GM21381 (cell line): ENCODE measurements at regions not wholly inside any gene's neighbourhood (a gene's known extent, or its start where the extent isn't known, plus 50 kb on each side); places are given as distances from the start of the nearest gene placed in this dataset.

Experiments
- ATAC-seq: cut with Tn5 transposase; IDR thresholded peaks from one replicate; pipeline ENCODE4 v1.9.1; 2021; ENCODE audit warnings: mild to moderate bottlenecking, moderate library complexity; ENCODE audit not compliant: unreplicated experiment

DNA sequence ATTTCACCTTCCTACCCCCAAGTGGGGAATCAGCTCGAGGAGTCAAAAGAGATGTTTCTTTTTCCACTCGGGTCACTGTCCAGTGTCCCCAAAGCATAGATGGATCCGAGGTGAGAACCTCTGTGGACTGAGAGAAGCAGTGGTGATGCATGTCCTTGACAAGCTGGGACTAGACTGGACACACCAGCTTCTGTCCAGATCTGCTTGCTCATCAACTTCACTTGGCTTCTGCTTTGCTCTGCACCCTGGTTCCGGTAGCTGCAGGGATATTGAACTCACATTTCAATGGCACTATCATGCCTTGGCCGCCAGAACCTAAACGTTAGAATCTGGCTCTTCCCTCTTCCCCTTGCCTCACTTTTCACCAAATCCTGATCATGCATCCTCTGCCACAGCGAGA lies 50.3 kb upstream of the CXCL12 start:
- no peak for ATAC-seq

DNA sequence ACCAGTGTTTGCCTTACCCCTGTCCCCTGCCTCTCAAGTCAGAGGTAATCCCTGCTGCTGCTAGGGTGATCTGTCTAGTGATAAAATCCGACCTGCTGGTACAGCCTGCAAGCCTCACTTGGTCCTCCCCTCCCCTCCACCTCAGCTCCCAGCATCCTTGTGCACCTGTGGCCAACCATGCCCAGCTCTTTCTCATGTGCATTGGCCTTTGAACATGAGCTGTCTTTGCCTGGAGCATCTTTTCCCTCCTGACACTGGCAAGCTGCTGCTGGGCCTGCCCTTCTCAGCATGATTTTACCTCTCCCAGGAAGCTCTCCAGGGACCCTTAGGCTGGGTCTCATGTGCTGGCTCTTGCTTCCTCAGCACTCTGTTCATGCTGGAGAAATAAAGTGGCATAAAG lies 51.3 kb upstream of the CXCL12 start:
- ATAC-seq = no peak

DNA sequence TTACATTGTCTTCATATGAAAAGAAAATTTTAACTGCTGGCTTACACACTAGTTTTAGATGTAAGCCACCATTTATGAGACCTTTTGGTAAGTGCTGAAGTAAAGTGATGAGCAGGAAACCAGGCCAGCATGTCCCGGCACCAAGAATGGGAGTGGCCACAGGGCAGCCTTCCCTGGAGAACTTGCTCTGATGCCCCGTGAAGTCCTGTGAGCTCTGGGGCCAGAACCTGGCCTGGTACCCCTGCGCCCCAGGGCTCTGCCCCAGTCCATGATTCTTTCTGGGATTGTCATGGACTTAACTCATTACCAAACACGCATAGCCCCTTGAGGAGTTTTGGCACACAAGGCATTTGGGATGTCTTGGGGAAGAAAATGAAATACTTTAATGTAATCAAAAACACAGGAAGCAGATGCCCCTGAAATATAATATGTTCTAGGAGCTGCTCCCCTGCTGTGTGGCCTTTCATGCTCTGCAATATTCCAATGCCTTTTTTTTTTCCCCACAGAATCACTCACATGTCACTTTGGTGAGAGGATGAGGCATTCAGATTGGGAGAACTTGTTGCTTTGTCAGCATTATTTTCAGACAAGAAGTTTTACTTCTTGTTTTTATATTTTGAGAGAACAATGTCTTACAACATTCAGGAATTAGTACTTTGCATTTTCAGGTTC lies 53.1 kb upstream of the CXCL12 start:
- ATAC-seq = no peak

DNA sequence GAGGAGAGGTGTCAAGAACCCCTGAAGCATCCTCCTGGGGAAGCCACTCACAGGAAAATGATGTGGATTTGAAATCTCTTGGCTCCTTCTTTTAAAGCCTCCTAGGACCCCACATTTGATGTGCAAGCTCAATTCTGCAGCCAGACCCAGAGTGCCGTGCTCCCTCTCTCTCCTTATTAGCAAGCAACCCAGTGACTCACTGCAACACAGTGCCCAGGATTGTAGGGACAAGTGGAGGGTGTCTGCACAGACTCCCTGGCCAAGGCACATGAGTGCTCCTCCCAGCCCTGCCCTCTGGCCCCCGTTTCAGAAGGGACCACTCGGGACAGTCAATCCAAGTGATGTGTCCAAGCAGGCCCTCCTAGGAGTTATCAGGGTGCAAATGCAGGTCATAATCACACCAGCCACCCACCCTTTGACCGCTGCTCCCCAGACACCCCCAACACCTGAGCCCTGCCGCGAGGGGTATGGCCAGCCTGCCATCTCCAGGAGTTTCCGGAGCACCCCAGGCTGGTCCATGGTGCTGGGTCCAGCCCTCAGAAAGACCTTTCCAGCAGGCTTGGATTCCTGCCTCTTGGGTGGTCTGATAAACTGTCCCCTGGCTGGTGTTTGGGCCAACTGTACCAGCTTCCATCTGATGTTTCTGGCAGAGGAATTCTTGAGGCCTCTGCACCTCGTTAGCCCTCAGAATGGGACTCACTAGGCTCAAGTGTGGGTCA lies 54.5 kb upstream of the CXCL12 start:
- no peak for ATAC-seq

DNA sequence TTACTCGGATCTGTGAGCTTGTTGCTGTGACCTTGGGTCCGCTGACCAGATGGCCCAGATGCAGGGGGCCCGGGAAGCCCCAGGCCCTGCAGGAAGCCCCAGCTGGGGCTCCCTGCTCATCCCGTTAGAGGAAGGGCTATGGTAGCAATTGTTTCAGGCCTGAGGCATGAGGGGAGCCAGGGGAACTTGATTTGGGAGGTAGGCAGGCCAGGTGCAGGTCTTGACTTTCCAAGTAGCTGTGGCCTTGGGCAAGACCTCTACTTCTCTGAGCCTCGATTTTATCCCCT lies 55.0 kb upstream of the CXCL12 start:
- no peak for ATAC-seq

DNA sequence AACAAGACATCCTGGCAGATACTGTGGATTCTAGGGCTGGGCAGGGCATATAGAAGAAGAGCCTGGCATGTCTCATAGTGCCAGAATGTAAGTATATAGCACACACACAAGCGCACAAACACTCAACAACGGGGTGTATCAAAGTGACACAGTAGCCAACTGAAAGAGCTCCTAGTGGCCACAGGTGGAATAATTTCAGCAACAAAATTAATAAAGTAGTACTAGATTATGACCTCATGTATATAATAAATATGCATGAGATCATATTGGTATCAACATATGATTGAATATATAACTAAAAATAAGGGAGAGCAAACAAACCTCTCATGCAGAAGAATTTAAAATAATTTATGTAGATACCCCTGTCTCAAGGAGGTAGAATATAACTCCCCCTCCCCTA lies 72.4 kb upstream of the CXCL12 start:
- ATAC-seq = no peak

DNA sequence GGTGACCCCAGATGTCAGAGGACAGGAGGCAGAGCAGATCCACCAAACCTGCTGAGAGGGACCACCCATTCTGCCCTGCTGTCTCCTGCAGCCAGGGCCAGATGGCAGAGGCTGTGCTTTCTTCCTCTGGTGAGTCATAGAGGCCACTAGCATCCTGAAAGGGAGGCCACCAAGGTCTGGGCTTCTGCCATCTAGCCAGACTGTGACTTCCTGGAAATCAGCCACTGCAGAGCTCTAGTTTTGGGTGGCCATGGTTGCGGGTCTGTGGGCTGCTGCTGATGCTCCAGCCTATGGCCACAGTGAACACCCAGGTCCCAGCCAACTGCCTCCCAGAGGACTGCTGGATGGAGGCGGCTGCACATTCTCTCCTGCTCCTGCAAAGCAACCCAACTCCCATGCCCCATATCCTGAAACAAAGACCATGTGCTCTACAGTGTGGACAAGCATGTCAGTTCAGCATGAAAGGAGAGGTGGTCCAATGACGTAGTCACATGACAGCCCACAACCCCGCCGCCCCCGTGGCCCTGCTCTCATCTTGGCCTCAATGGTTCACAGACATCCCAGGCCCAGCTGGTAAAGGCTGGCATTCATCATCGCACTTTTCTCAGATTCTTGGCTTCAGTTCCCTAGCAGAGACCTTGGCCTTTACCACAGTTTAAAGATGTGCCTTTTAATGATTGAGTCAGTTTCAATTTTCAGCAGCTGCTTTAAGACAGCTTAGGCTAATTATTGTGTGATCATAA lies 73.9 kb upstream of the CXCL12 start:
- no peak for ATAC-seq

DNA sequence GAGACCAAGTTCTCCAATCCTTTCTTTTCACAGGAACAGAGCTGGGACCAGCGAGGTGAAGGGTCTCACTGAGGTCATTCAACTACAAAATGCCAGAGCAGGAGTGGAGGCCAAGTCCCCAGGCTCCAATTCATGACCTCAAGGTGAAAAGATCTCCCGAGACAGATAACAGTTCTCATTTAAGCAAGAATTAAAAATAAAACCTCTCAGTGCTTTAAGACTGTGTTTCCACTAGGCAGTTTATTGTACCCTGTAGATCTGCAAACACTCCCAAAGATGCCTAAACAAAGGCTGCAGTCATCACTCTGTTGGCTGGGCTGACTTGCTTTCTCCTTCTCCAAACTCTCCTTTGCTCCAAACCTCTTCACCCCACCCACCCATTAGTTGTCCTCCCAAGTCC lies 74.8 kb upstream of the CXCL12 start:
- no peak for ATAC-seq

DNA sequence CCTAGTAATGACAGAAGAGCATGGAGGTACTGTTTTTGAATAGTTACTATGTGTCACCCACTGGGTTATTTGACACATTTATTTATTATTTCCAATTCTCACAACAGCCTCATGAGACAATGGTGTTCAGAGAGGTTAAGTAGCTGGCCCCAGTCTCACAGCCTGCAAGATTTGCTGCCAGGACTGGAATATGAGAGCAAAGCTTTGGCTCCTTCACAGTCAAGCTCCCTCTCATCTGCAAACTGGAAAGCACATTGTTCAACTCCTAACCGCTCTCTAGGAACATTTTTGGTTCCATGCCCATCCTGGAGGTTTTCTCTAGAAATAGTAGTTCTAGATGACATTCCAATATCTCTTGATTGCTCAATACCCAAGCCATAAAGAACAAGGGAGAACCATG lies 75.5 kb upstream of the CXCL12 start:
- no peak for ATAC-seq

DNA sequence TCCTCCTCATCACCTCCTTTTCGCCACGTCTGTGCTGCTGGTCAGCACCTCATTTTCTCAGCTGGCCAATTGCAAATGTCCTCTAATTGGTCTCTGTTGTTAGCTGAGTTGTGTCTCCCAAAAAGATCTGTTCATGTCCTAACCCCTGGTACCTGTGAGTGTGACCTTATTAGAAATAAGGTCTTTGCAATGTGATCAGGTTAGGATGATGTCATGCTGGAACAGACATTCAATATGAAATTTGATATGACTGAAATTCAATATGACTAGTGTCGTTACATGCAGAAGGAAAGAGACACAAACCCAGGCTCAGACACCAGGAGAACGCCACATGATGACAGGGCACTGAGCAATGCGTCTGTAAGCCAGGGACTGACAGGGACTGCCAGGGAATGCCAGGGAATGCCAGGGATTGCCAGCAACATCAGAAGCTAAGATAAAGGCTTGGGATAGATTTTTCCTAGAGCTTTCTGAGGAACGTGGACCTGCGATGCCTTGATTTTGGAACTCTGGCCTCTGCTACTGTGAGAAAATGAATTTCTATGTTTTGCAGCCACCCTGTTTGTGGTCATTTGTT lies 77.5 kb upstream of the CXCL12 start:
- no peak for ATAC-seq

DNA sequence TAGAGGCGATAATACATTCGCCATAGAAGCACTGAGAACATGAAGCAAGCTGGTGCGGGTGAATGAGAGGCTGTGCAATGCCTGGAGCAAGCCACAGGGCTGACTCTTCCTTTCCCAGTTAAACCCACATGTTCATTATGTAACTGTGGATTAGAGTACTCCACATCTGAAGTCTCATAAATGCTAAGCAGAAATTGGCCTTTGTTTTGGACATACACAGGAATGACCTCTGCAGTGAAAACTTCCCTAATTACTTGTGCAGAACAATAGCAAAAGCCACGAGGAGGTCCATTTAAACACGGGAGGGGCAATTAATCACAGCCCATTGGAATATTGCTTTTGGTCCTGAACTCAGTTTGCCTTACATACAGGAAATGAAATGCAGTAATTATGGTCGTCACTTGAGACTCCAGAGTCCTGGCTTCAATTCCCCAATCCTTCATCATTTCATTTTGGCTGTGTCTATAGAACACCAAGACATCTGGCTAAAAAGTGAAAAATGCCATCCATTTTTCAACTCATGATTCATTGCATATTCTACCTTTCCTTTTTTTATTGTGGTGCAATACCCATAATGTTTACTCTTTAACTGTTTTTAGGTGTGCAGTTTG lies 78.7 kb upstream of the CXCL12 start:
- no peak for ATAC-seq

DNA sequence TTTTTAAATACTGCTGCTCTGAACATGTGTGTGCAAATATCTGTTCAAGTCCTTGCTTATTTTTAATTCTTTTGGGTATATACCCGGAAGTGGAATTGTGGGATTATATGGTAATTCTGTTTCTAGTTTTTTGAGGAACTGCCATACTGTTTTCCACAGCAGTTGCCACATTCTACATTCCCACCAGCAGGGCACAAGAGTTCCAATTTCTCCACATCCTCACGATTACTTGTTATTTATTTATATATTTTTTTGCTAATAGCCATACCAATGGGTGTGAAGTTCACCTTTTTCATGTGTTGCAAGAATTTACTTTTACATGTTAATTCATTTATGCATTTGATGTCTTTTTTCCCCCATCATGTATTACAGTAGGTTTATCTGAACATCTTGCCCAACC lies 79.6 kb upstream of the CXCL12 start:
- no peak for ATAC-seq

DNA sequence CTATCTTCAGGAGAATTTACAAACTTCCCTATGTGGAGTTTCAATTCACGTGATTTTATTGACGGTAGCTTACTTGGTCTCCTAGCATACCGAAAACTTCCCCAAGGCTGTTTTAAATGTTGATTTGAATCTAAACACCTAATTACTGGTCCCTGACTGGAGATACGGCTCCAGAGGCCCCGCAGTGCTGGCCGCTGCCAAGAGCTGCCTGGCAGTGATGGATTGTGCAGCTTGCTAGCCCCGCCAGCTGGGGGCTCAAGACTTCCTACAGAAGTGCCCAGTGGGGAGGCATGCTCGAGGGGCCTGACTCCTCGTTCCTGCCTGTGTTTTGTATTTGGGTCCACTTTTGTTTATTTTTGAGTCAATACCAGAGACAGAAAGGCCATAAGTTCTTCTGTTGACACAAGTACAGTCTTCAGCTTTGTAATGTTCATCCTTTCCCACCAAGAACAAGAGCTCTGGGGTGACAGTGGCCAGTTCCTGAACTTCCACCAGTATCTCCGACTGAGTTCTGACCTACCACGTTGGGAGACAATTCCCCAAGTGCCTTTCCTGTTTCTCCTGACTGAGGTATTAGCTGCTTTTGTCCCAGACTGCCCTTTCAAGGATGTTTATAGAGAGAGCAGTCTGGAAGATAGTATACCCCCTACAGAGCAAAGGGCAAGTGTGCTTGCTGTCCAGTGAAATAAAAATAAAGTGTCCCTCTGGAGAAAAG lies 80.7 kb upstream of the CXCL12 start:
- ATAC-seq = no peak

DNA sequence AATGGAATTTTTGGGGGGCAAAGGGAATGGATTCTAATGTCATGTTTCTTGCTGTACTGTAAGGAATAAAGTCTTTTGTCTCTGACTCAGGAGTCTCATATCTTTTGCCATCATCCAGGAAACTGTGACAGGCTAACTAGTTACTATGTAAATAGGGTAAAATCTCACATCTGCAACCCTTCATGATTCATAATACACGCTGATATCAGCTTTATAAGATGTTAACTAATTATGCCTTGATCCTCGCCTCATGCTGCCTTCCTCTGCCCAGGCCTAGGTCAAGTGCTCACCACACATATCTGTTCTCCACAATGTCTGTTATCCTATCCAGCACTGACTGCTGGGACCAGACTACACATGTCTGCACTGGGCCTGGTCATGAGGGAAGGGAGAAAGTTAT lies 81.3 kb upstream of the CXCL12 start:
- ATAC-seq = no peak

DNA sequence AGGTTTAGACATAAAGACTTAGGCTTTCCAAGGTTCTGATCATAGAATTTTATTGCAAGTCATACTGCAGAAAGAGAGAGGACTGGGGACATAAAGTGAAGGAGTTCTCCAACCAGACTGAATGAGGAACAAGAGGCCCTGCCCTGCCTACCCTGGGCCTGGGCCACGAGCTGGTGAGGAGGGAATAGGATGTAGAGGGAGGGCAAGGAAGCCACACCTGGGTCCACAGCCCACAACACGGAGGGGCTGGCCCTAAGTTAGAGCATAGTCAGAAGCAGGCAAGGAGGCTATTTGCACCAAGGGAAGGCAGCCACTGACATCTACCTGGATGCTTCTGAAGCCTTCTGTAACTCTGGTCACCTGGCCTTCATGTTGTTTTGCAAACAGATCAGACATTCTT lies 82.2 kb upstream of the CXCL12 start:
- no peak for ATAC-seq

DNA sequence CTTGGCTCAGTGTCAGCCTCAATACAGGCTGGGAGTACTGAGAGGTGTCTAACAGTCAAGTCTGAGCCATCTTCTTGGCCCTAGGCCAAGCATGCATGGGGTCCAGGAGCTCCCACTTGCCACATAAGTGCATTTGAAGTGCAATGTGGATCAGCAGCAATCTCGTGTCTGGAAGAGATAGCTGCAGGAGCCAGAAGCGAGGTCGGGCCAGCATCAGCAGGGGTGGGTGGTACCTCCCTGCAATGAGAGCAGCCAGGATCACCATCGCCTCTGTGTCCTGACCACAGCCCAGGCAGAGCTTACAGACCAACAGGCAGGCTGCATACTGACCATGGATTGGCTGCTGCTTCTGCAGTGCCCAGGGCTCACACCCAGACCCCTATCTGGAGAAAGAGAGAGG lies 83.0 kb upstream of the CXCL12 start:
- ATAC-seq = no peak

DNA sequence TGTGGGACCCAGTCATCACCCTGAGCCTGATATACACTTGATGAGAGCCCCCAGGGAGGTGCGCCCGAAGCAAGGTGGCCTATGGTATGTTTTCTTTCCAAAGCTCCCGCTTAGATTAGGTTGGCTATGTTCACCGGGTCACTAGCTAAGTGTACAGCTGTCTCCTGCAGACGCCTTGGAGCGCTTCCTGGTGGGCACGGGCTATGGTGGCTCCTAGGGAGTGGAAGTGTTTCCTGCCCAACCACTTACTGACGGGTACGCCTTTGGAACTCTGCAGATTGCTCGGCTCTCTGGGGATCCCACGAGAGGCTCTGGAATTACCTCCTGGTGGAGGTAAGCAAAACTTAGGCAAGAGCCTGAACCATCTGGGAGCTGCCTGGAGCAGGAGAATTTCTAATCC lies 83.6 kb upstream of the CXCL12 start:
- no peak for ATAC-seq

DNA sequence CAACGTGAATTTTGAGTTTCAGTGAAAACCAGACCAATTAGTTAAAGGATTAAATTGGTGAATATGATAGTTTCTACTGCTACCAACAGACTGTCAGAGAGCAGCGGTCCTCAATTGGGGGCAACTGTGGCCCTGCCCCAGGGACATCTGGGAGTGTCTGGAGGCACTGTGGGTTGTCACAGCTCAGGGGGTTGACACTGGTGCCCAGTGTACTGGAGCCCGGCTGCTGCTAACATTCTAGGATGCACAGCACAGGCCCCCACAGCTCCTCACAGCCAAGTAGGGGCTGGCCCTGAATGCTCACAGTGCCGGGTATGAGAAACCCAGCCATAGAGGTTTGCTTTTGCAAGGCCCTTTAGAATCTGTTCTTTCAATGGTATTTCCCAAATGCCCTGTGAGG lies 84.1 kb upstream of the CXCL12 start:
- no peak for ATAC-seq

DNA sequence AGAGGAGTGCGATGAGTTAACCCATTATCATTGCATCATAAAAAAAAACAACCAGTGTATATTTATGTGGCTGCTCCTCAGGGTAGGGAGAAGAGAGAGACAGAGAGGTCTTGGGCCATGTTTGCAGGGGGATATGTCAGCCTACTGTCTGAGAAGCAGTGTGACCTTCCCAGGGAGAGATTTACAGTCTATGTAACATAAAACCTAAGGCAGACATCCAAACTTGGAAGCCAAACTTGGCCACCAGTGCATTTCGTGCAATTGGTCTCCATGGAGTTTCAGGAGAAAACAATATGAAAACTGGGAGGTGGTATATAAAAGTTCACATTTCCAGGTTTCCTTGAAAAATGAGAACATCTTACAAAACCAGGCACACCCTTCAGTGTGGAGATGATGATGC lies 85.9 kb upstream of the CXCL12 start:
- no peak for ATAC-seq

DNA sequence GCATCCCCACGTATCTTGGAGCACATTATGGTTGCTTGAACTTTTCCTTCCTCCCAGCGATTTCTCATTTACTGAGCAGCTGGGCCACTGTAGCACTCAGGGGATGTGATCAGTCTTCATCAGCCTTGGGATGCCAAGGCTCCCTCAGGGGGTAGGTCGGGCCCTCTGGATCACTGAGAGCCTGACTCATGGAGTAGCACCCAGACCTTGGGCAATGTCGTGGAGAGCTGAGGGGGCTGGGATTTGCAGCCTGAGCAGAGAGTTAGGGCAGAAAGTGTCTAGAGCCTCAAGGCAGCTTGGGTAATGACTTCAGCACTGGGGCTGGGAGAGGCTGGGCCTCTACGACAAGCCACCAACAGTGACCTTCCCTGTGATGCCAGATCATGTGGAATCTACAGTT lies 86.5 kb upstream of the CXCL12 start:
- ATAC-seq = no peak

DNA sequence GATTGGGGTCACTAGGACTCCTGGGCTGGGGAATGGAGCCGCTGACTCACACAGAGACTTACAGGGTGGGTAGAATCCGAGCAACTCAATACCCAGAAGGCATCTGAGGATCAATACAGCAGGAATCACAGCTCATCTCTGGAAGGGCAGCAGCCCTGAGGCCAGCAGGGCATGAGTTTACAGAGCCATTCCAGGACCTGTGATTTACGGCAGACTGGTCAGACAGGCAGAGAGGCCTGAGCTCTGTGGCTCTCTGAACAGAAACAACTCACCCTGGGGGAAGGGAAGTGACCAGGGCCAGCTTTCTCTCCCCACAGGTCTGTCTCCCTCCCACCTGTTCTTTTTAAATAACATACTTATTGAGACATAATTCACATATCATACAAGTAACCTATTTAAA lies 88.2 kb upstream of the CXCL12 start:
- ATAC-seq = no peak
